ENCODE measurements at regions not wholly inside any gene's neighbourhood (a gene's known extent, or its start where the extent isn't known, plus 50 kb on each side); places are given as distances from the start of the nearest gene placed in this dataset.
"Not testable (repeated sequence)": the region's sequence is repeated elsewhere in the genome, so short reads cannot be mapped to it uniquely, and the experiment has no call there.

GRCh38 chr2:111355022-111355817 lies 234.5 kb downstream of the BCL2L11 start:
- H3K27me3 Mint-ChIP-seq, H3K27ac Mint-ChIP-seq: not testable (repeated sequence)

GRCh38 chr2:111355823-111356511 lies 235.3 kb downstream of the BCL2L11 start:
- not testable (repeated sequence) for H3K9me3 Mint-ChIP-seq, H3K27me3 Mint-ChIP-seq, H3K4me3 Mint-ChIP-seq, H3K4me1 Mint-ChIP-seq, H3K27ac Mint-ChIP-seq, H3K36me3 Mint-ChIP-seq

More at GRCh38 chr2:111355022-111355817, 234.5 kb downstream of the BCL2L11 start:
- not testable (repeated sequence) for H3K4me1 Mint-ChIP-seq, H3K4me3 Mint-ChIP-seq, H3K9me3 Mint-ChIP-seq, H3K36me3 Mint-ChIP-seq

- H3K9me3 Mint-ChIP-seq, H3K27ac Mint-ChIP-seq, H3K4me3 Mint-ChIP-seq, H3K4me1 Mint-ChIP-seq, H3K36me3 Mint-ChIP-seq, H3K27me3 Mint-ChIP-seq: not testable (repeated sequence)
These were observed 235.9 kb downstream of the BCL2L11 start for GRCh38 chr2:111356512-111357031.

GRCh38 chr2:111365986-111366640 lies 245.4 kb downstream of the BCL2L11 start:
- not testable (repeated sequence) for H3K4me3 Mint-ChIP-seq, H3K27ac Mint-ChIP-seq, H3K4me1 Mint-ChIP-seq, H3K36me3 Mint-ChIP-seq, H3K9me3 Mint-ChIP-seq, H3K27me3 Mint-ChIP-seq

GRCh38 chr2:111366641-111367029 lies 245.9 kb downstream of the BCL2L11 start:
- not testable (repeated sequence) for H3K36me3 Mint-ChIP-seq, H3K27ac Mint-ChIP-seq, H3K4me1 Mint-ChIP-seq, H3K9me3 Mint-ChIP-seq, H3K27me3 Mint-ChIP-seq
- peak overlapping the region; percentile 23 for H3K4me3 Mint-ChIP-seq

GRCh38 chr2:111367080-111367479 lies 246.4 kb downstream of the BCL2L11 start:
- not testable (repeated sequence) for H3K36me3 Mint-ChIP-seq, H3K27ac Mint-ChIP-seq, H3K9me3 Mint-ChIP-seq, H3K4me1 Mint-ChIP-seq, H3K27me3 Mint-ChIP-seq
- peak overlapping the region; percentile 23 for H3K4me3 Mint-ChIP-seq

GRCh38 chr2:111367871-111368270 lies 247.2 kb downstream of the BCL2L11 start:
- not testable (repeated sequence) for H3K9me3 Mint-ChIP-seq, H3K36me3 Mint-ChIP-seq, H3K27me3 Mint-ChIP-seq, H3K27ac Mint-ChIP-seq, H3K4me1 Mint-ChIP-seq, H3K4me3 Mint-ChIP-seq

GRCh38 chr2:111368288-111368687 lies 247.6 kb downstream of the BCL2L11 start:
- H3K4me1 Mint-ChIP-seq, H3K4me3 Mint-ChIP-seq, H3K27ac Mint-ChIP-seq, H3K9me3 Mint-ChIP-seq, H3K36me3 Mint-ChIP-seq, H3K27me3 Mint-ChIP-seq: not testable (repeated sequence)

GRCh38 chr2:111373060-111373459 lies 252.3 kb downstream of the BCL2L11 start:
- not testable (repeated sequence) for H3K4me1 Mint-ChIP-seq, H3K27ac Mint-ChIP-seq, H3K4me3 Mint-ChIP-seq, H3K27me3 Mint-ChIP-seq, H3K36me3 Mint-ChIP-seq, H3K9me3 Mint-ChIP-seq

GRCh38 chr2:111373989-111374388 lies 253.3 kb downstream of the BCL2L11 start:
- H3K36me3 Mint-ChIP-seq, H3K4me3 Mint-ChIP-seq, H3K4me1 Mint-ChIP-seq, H3K27me3 Mint-ChIP-seq, H3K9me3 Mint-ChIP-seq, H3K27ac Mint-ChIP-seq: not testable (repeated sequence)

GRCh38 chr2:111374734-111375133 lies 254.0 kb downstream of the BCL2L11 start:
- not testable (repeated sequence) for H3K9me3 Mint-ChIP-seq, H3K27me3 Mint-ChIP-seq, H3K36me3 Mint-ChIP-seq, H3K4me3 Mint-ChIP-seq, H3K4me1 Mint-ChIP-seq, H3K27ac Mint-ChIP-seq

GRCh38 chr2:111375320-111375883 lies 254.7 kb downstream of the BCL2L11 start:
- H3K27me3 Mint-ChIP-seq, H3K4me1 Mint-ChIP-seq, H3K27ac Mint-ChIP-seq, H3K9me3 Mint-ChIP-seq, H3K4me3 Mint-ChIP-seq, H3K36me3 Mint-ChIP-seq: not testable (repeated sequence)

GRCh38 chr2:111376272-111376970 lies 255.7 kb downstream of the BCL2L11 start:
- not testable (repeated sequence) for H3K36me3 Mint-ChIP-seq, H3K9me3 Mint-ChIP-seq, H3K4me1 Mint-ChIP-seq, H3K27ac Mint-ChIP-seq, H3K27me3 Mint-ChIP-seq, H3K4me3 Mint-ChIP-seq

- not testable (repeated sequence) for H3K9me3 Mint-ChIP-seq, H3K36me3 Mint-ChIP-seq
These were observed 256.2 kb downstream of the BCL2L11 start for GRCh38 chr2:111376971-111377352.

GRCh38 chr2:111377386-111377959 lies 256.8 kb downstream of the BCL2L11 start:
- H3K4me3 Mint-ChIP-seq, H3K27ac Mint-ChIP-seq, H3K4me1 Mint-ChIP-seq, H3K36me3 Mint-ChIP-seq, H3K27me3 Mint-ChIP-seq, H3K9me3 Mint-ChIP-seq: not testable (repeated sequence)

More at GRCh38 chr2:111376971-111377352, 256.2 kb downstream of the BCL2L11 start:
- not testable (repeated sequence) for H3K4me1 Mint-ChIP-seq, H3K4me3 Mint-ChIP-seq, H3K27me3 Mint-ChIP-seq, H3K27ac Mint-ChIP-seq

Data from activated naive CD4-positive, alpha-beta T cell treated with anti-CD3 and anti-CD28 coated beads, Interleukin-2, amount 50 U/mL, for 24 hours (primary cell).